Fibroblast of the aortic adventitia (primary cell): ENCODE measurements at regions not wholly inside any gene's neighbourhood (a gene's known extent, or its start where the extent isn't known, plus 50 kb on each side); places are given as distances from the start of the nearest gene placed in this dataset.

Experiments
- DNase-seq: peaks from one replicate; pipeline ENCODE4 v3.0.0-alpha.2; 2010; ENCODE audit warnings: low read depth
- H3K4me3 ChIP-seq: 2 replicates; pipeline ENCODE4 v1.5.1; 2011; ENCODE audit warnings: low read depth, mild to moderate bottlenecking, control low read depth, low read length, moderate library complexity
- TF ChIP-seq, protein P1 (sequence below): IDR thresholded peaks from 2 replicates; pipeline ENCODE4 v1.5.1; 2011; ENCODE audit warnings: mild to moderate bottlenecking, low read length, control low read depth, inconsistent platforms; ENCODE audit not compliant: insufficient read depth

DNA sequence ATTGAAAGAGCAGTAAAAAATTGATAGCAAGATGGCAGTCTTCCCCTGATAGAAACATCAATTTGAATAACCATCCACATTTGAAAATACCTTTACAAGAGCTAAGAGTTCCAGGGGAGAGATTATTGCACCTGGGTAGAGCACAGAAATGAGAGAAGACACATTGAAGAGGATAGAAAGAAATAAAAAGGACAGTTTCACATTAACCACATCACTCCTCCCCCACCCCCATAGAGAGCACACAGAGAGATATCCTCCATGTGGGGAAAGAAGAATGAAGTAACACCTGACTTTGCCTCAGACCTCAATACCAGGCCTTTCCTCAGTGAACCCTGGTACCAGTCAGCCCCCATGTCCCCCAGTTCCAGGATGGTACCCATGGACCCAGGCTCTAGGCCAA lies 486.7 kb downstream of the FAM181B start:
- no peak overlapping the region for H3K4me3 ChIP-seq
- DNase-seq = no peak
- TF ChIP-seq, protein P1, sequence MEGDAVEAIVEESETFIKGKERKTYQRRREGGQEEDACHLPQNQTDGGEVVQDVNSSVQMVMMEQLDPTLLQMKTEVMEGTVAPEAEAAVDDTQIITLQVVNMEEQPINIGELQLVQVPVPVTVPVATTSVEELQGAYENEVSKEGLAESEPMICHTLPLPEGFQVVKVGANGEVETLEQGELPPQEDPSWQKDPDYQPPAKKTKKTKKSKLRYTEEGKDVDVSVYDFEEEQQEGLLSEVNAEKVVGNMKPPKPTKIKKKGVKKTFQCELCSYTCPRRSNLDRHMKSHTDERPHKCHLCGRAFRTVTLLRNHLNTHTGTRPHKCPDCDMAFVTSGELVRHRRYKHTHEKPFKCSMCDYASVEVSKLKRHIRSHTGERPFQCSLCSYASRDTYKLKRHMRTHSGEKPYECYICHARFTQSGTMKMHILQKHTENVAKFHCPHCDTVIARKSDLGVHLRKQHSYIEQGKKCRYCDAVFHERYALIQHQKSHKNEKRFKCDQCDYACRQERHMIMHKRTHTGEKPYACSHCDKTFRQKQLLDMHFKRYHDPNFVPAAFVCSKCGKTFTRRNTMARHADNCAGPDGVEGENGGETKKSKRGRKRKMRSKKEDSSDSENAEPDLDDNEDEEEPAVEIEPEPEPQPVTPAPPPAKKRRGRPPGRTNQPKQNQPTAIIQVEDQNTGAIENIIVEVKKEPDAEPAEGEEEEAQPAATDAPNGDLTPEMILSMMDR = no peak

DNA sequence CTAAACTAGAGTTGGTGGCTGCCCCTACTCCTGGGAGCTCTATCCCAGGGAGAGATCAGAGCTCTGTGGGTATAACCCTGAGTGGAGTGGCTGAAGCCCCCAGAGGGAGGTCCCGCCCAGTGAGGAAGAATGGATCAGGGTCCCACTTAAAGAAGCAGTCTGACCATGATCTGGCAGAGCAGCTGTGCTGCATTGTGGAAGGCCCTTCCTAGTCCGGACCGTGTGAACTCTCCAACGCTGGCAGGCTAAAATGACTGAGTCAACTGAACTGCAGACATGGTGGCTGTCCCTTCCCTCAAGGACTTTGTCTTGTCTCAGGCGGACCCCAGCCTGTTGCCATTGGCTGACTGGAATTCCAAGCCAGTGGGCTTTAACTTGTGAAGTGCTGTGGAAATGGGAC lies 494.2 kb downstream of the FAM181B start:
- H3K4me3 ChIP-seq = no peak overlapping the region
- no peak for DNase-seq
- TF ChIP-seq, protein P1 = no peak

DNA sequence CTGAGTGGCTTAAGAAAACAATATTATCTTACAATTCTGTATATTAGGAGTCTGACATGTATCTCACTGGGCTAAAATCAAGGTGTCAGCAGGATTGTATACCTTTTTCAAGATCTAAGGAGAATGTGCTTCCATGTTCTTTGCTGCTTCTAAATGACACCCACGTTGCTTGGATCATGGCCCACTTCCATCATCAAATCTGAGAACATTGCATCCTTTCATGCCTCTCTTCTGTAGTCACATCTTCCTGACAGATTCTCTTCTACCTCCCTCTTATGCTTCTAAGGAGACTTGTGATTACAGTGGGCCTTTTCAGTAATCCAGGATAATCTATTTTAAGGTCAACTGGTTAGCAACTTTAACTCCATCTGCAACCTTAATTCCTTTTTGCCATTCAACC lies 499.4 kb downstream of the FAM181B start:
- no peak for DNase-seq
- TF ChIP-seq, protein P1 = no peak
- no peak overlapping the region for H3K4me3 ChIP-seq

DNA sequence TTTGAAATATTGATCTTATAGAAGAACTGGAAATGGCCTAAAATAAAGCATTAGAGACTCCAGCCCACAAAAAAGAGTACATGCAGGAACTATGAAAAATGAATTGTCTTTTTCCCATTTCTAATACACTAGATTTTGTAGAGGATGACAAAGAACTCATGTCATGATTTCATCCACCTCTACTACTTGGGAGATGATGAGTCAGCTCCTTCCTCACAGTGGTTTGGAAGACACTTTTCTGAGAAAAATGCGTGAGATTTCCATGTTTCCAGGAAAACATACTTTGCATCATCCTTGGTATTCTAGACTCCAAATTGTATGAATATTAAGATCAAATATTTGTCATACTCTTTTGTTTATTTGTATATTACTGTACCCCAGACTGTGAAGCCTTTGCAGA lies 500.5 kb downstream of the FAM181B start:
- TF ChIP-seq, protein P1 = no peak

DNA sequence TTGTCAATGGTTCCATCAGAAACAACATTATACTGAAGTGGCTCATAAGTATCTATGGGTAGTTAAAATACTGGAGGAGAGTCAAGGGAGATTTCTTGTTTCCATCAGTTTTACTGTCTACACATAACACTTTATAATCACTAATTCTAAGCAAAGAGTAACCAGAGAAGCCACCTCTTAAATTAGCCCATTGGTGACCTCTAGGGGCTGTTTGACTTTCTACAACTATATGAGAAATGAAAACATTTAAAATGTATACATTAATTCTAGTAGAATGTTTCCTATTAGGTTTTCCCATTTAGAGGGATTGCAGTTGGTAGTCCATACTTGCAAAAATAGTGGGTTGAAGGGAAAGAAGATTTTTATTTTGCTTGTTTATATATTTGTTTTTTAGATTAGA lies 504.3 kb downstream of the FAM181B start:
- H3K4me3 ChIP-seq = no peak overlapping the region
- peak; percentile 47 for DNase-seq
- TF ChIP-seq, protein P1 = peak; percentile 30

More for the DNA sequence above, 500.5 kb downstream of the FAM181B start:
- no peak overlapping the region for H3K4me3 ChIP-seq
- no peak for DNase-seq

DNA sequence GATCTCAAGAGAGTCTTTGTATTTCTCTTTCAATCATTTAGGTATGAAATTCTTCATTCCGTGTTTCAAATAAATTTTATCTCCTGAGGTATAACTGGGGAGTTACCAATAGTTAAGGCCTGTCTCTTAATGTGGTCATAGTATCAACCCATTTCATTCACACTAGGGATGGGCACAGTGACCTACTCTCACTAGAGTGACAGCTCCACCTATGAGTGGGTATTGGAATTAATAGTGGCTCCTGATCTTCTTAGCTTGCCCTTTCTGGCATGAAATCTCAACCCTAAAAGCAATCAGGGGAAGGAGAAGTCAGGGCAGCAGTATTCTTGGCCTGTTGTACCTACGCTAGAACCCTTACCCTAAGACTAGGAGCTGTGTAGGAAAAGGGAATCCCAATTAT lies 507.7 kb downstream of the FAM181B start:
- TF ChIP-seq, protein P1 = no peak
- no peak for DNase-seq
- H3K4me3 ChIP-seq = no peak overlapping the region

DNA sequence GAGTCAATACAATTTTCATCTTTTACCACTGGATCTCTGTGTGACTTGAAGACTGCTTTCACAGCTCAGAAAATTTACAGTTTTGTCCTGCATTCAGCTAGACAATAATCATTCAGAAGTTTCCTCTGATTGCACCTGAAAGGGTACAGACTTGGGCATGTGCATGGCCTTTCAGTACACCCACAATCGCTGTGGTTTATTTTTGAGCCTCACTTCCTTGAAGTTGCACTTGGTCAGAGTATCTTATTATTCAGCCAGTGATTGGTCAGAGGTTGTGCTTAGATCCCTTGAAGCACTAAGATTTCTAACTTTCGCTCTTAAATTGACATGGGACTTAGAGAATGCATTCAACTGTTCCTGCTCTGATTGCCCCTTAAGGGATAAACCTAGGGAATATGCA lies 508.2 kb downstream of the FAM181B start:
- no peak overlapping the region for H3K4me3 ChIP-seq
- no peak for DNase-seq
- TF ChIP-seq, protein P1 = no peak
